GM23338 (cell line): ENCODE measurements at regions not wholly inside any gene's neighbourhood (a gene's known extent, or its start where the extent isn't known, plus 50 kb on each side); places are given as distances from the start of the nearest gene placed in this dataset.

Experiments
- ATAC-seq: fragments of 200-7000 bp; cut with Tn5 transposase; 3 replicates; pipeline ENCODE4 v1.9.1; 2020
- DNase-seq: peaks from one replicate; pipeline ENCODE4 v3.0.0-alpha.2; 2015; ENCODE audit warnings: low spot score
- H2AFZ ChIP-seq: fragments of 200-600 bp; sonication (generic); 2 replicates; pipeline ENCODE4 v1.8.0; 2016; ENCODE audit warnings: antibody characterized with exemption, mild to moderate bottlenecking, moderate library complexity
- H3F3A ChIP-seq: fragments of 200-600 bp; sonication (generic); replicated peaks from 2 replicates; pipeline ENCODE4 v1.8.0; 2017; ENCODE audit warnings: antibody characterized with exemption, mixed run types, low read depth
- H3K27ac ChIP-seq: fragments of 200-600 bp; sonication (generic); 2 replicates; pipeline ENCODE4 v1.6.1; 2016; ENCODE audit warnings: low read depth
- H3K27me3 ChIP-seq: fragments of 200-600 bp; sonication (generic); 2 replicates; pipeline ENCODE4 v1.8.0; 2016; ENCODE audit warnings: mild to moderate bottlenecking, mixed run types, moderate library complexity; ENCODE audit not compliant: insufficient read depth
- H3K36me3 ChIP-seq: fragments of 200-600 bp; sonication (generic); 2 replicates; pipeline ENCODE4 v1.8.0; 2016; ENCODE audit warnings: mild to moderate bottlenecking; ENCODE audit not compliant: insufficient read depth
- H3K4me1 ChIP-seq: fragments of 200-600 bp; sonication (generic); 2 replicates; pipeline ENCODE4 v1.8.0; 2016; ENCODE audit warnings: mild to moderate bottlenecking, moderate library complexity; ENCODE audit not compliant: insufficient read depth
- H3K4me2 ChIP-seq: fragments of 200-600 bp; sonication (generic); 2 replicates; pipeline ENCODE4 v1.7.1; 2017; ENCODE audit warnings: mixed run types
- H3K4me3 ChIP-seq: fragments of 200-600 bp; sonication (generic); 2 replicates; pipeline ENCODE4 v1.6.1; 2016; ENCODE audit warnings: mixed run types
- H3K79me2 ChIP-seq: fragments of 200-600 bp; sonication (generic); replicated peaks from 2 replicates; pipeline ENCODE4 v1.8.0; 2017; ENCODE audit warnings: mild to moderate bottlenecking; ENCODE audit not compliant: insufficient read depth
- H3K9me2 ChIP-seq: fragments of 200-600 bp; sonication (generic); 2 replicates; pipeline ENCODE4 v1.8.0; 2017; ENCODE audit not compliant: insufficient read depth
- H4K20me1 ChIP-seq: fragments of 200-600 bp; sonication (generic); replicated peaks from 2 replicates; pipeline ENCODE4 v1.8.0; 2017; ENCODE audit warnings: mild to moderate bottlenecking; ENCODE audit not compliant: insufficient read depth
- H3K27ac Mint-ChIP-seq: 2 replicates; pipeline ENCODE4 v1.8.0; 2020; ENCODE audit warnings: inconsistent platforms, mild to moderate bottlenecking, moderate library complexity, mixed read lengths
- H3K27me3 Mint-ChIP-seq: 3 replicates; pipeline ENCODE4 v1.8.0; 2022; ENCODE audit warnings: low read depth, mild to moderate bottlenecking, moderate library complexity, mixed read lengths, inconsistent platforms; ENCODE audit not compliant: insufficient read depth, poor library complexity
- H3K36me3 Mint-ChIP-seq: 3 replicates; pipeline ENCODE4 v1.8.0; 2021; ENCODE audit warnings: low read depth, mild to moderate bottlenecking, inconsistent platforms, moderate library complexity, mixed read lengths
- H3K4me1 Mint-ChIP-seq: 3 replicates; pipeline ENCODE4 v1.8.0; 2020; ENCODE audit warnings: mild to moderate bottlenecking, inconsistent platforms, mixed read lengths
- H3K4me3 Mint-ChIP-seq: 3 replicates; pipeline ENCODE4 v1.8.0; 2021; ENCODE audit warnings: moderate library complexity, mild to moderate bottlenecking, inconsistent platforms, mixed read lengths
- H3K9me3 Mint-ChIP-seq: 3 replicates; pipeline ENCODE4 v1.8.0; 2020; ENCODE audit warnings: moderate library complexity, mild to moderate bottlenecking, inconsistent platforms, mixed read lengths
- CREB1 ChIP-seq: fragments of 250-450 bp; sonication (Bioruptor Pico); IDR thresholded peaks from 2 replicates; pipeline ENCODE4 v1.5.0; 2020; ENCODE audit warnings: low read depth, mild to moderate bottlenecking, moderate library complexity
- CTCF ChIP-seq, 2 experiments: fragments of 200-600 bp in 1 of 2; sonication (generic) in 1 of 2; conservative IDR thresholded peaks; 2 replicates each; pipeline versions ENCODE4 v1.5.1 to v1.6.1; 2016 to 2017; ENCODE audit warnings: antibody characterized with exemption in 2 of 2, low read depth in 2 of 2, mild to moderate bottlenecking in 2 of 2, moderate library complexity in 1 of 2
- ETS1 ChIP-seq: IDR thresholded peaks from 2 replicates; pipeline ENCODE4 v1.6.1; 2016; ENCODE audit warnings: antibody characterized with exemption
- EZH2 ChIP-seq: fragments of 200-600 bp; sonication (generic); IDR thresholded peaks from one replicate; pipeline ENCODE4 v1.8.0; 2017; ENCODE audit warnings: antibody characterized with exemption, mild to moderate bottlenecking, low read depth; ENCODE audit not compliant: unreplicated experiment
- EZH2phosphoT487 ChIP-seq: fragments of 200-600 bp; sonication (generic); IDR thresholded peaks from one replicate; pipeline ENCODE4 v1.8.1; 2018; ENCODE audit warnings: antibody characterized with exemption; ENCODE audit not compliant: unreplicated experiment
- NANOG ChIP-seq: IDR thresholded peaks from 2 replicates; pipeline ENCODE4 v1.6.1; 2016; ENCODE audit warnings: antibody characterized with exemption, borderline replicate concordance
- POLR2AphosphoS5 ChIP-seq: IDR thresholded peaks from 2 replicates; pipeline ENCODE4 v1.6.1; 2016; ENCODE audit warnings: antibody characterized with exemption, low read depth
- REST ChIP-seq: IDR thresholded peaks from one replicate; pipeline ENCODE4 v1.6.1; 2018; ENCODE audit warnings: antibody characterized with exemption; ENCODE audit not compliant: unreplicated experiment
- STAT1 ChIP-seq: IDR thresholded peaks from one replicate; pipeline ENCODE4 v1.6.1; 2016; ENCODE audit warnings: antibody characterized with exemption; ENCODE audit not compliant: unreplicated experiment
- ZNF331 ChIP-seq: fragments of 250-450 bp; sonication (Bioruptor Pico); IDR thresholded peaks from 2 replicates; pipeline ENCODE4 v1.5.0; 2020; ENCODE audit warnings: low read depth, mild to moderate bottlenecking, moderate library complexity

- H3K4me3 Mint-ChIP-seq: no peak overlapping the region
- no peaks in the 10 kb centered on the region for H3K36me3 Mint-ChIP-seq
- Histone ChIP-seq H4K20me1 (no peaks in the 10 kb centered on the region), H2AFZ (no peak overlapping the region), H3K79me2 (no peaks in the 10 kb centered on the region), H3K27ac (no peak overlapping the region), H3K9me2 (0 out of 2 replicates have a peak, but pooled peaks cover 12% of the 10 kb centered on the region), H3K27me3 (no peaks in the 10 kb centered on the region), H3K4me3 (no peak overlapping the region), H3K4me2 (no peak overlapping the region), H3K36me3 (no peaks in the 10 kb centered on the region), H3K4me1 (no peaks in the 10 kb centered on the region), H3F3A (no peaks in the 10 kb centered on the region)
- ATAC-seq: no peak
- TF ChIP-seq CREB1 (CRISPR knock-in tag) (no peak), EZH2 (no peak), CTCF (conservative IDR thresholded peaks at IDR 0.05; ENCODE audit: low read depth in 2 of 2) (no peak), POLR2AphosphoS5 (no peak), ETS1 (no peak), ZNF331 (CRISPR knock-in tag) (no peak), NANOG (no peak), EZH2phosphoT487 (no peak), STAT1 (no peak)
- H3K4me1 Mint-ChIP-seq: no peaks in the 10 kb centered on the region; the same call in 2 of the 3 replicates
- H3K27ac Mint-ChIP-seq: no peak overlapping the region
- H3K27me3 Mint-ChIP-seq: no peaks in the 10 kb centered on the region
- peaks cover 3% of the 10 kb centered on the region; the same call in 2 of the 3 replicates for H3K9me3 Mint-ChIP-seq
- DNase-seq: no peak
Observed at GRCh38 chr10:29865700-29866355, 193.6 kb downstream of the JCAD start.

- no peaks in the 10 kb centered on the region for H3K9me3 Mint-ChIP-seq
- DNase-seq: no peak
- no peak for TF ChIP-seq EZH2
- TF ChIP-seq ZNF331 (CRISPR knock-in tag): no peak
- TF ChIP-seq REST: no peak
- no peak for TF ChIP-seq CREB1 (CRISPR knock-in tag)
Observed at GRCh38 chr10:29862923-29863614, 196.3 kb downstream of the JCAD start.

More at GRCh38 chr10:29862923-29863614, 196.3 kb downstream of the JCAD start:
- no peaks in the 10 kb centered on the region for H3K36me3 ChIP-seq
- H2AFZ ChIP-seq: no peak overlapping the region
- no peak overlapping the region for H3K4me3 ChIP-seq
- Mint-ChIP-seq H3K27ac (no peak overlapping the region), H3K4me1 (peaks cover 7% of the 10 kb centered on the region), H3K27me3 (peaks cover 7% of the 10 kb centered on the region), H3K4me3 (no peak overlapping the region), H3K36me3 (no peaks in the 10 kb centered on the region)
- no peaks in the 10 kb centered on the region for H3K9me2 ChIP-seq
- no peak overlapping the region for H3K4me2 ChIP-seq
- H3K4me1 ChIP-seq: no peaks in the 10 kb centered on the region
- H3K79me2 ChIP-seq: no peaks in the 10 kb centered on the region
- H3K27ac ChIP-seq: no peak overlapping the region
- no peaks in the 10 kb centered on the region for H4K20me1 ChIP-seq
- no peaks in the 10 kb centered on the region for H3F3A ChIP-seq
- ATAC-seq: no peak
- no peaks in the 10 kb centered on the region for H3K27me3 ChIP-seq
